ENCODE measurements at regions not wholly inside any gene's neighbourhood (a gene's known extent, or its start where the extent isn't known, plus 50 kb on each side); places are given as distances from the start of the nearest gene placed in this dataset.

- Histone ChIP-seq H2AFZ (ENCODE audit: insufficient read depth, low read depth, low read length, poor library complexity, severe bottlenecking) (no peak overlapping the region), H3K79me2 (ENCODE audit: insufficient read depth, low read length) (no peaks in the 10 kb centered on the region), H3K9ac (ENCODE audit: insufficient read depth, low read length, poor library complexity, severe bottlenecking) (no peak overlapping the region), H3K27me3 (ENCODE audit: control insufficient read depth in 2 of 2, insufficient read depth in 2 of 2, low read length in 2 of 2) (no peaks in the 10 kb centered on the region), H3K9me3 (replicated peaks in 1 of 2; ENCODE audit: control insufficient read depth in 1 of 2, insufficient read depth in 1 of 2, low read length in 2 of 2) (no peaks in the 10 kb centered on the region), H3K4me2 (replicated peaks; ENCODE audit: extremely low read depth, low read length, poor library complexity, severe bottlenecking) (no peak overlapping the region), H3K4me1 (ENCODE audit: control insufficient read depth in 1 of 2, insufficient read depth in 2 of 2, low read length in 2 of 2) (no peaks in the 10 kb centered on the region), H3K27ac (ENCODE audit: low read depth in 1 of 2, low read length in 2 of 2) (no peak overlapping the region), H3K4me3 (replicated peaks in 1 of 3; ENCODE audit: low read depth in 2 of 3, low read length in 3 of 3) (no peak overlapping the region), H3K36me3 (replicated peaks in 1 of 2; ENCODE audit: control insufficient read depth in 1 of 2, insufficient read depth in 2 of 2, low read length in 2 of 2) (no peaks in the 10 kb centered on the region), H4K20me1 (ENCODE audit: insufficient read depth, low read length) (no peaks in the 10 kb centered on the region)
- intact Hi-C loops (cut with micrococcal nuclease) = no loop called here
- no peak for DNase-seq
- no peaks in the 10 kb centered on the region for H3K9me3 Mint-ChIP-seq
- no peaks in the 10 kb centered on the region for H3K27me3 Mint-ChIP-seq (ENCODE audit: low read depth in 3 of 3)
- no peak for TF ChIP-seq CTCF (IDR thresholded peaks at IDR 0.05)
- H3K4me3 Mint-ChIP-seq = no peak overlapping the region
- no peak overlapping the region for H3K27ac Mint-ChIP-seq
- WGBS (ENCODE audit: insufficient coverage) = 92% methylated on average over 4 of the region's 6 CpGs
- H3K4me1 Mint-ChIP-seq = no peaks in the 10 kb centered on the region
- H3K36me3 Mint-ChIP-seq = no peaks in the 10 kb centered on the region
Observed at GRCh38 chr7:152909280-152909679, 149.7 kb downstream of the ACTR3B start.

DNA sequence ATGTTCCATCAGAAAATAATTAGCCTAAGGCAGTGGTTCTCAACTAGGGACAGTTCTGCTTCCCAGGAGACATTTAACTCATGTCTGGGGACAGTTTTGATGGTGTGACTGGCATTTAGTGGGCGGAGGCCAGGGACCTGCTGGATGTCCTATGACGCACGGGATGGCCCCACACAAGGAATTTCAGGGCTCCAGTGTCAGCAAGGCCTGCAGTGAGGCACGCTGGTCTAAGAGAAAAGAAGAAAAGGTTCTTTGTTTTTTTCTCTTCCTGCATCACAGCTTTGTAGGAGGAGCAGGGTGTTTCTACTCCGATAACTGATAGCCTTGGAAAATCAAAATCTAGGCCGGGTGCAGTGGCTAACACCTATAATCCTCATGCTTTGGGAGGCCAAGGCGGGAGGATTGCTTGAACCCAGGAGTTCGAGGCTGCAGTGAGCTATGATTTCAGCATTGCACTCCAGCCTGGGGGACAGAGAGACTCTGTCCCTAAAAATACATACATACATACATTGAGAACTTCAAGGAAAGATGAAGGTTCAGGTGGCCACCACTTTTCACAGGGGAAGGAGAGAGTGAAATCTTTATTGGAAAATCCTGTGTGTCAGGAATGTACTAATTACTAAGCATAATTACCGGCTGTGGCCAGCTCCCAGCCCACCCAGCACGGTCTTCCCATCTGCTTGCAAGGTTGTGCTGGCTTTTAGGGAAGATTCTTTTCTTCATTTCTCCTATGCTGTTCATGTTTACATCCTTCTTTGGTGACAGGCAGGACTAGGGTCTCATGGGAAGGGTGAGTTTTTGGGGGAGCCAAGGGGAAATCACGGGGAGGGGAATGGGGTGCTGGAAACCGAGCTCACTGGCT, 150.4 kb downstream of the ACTR3B start:
- H3K27ac Mint-ChIP-seq = no peak overlapping the region

More for the DNA sequence above, 150.4 kb downstream of the ACTR3B start:
- Histone ChIP-seq H3K9ac (ENCODE audit: insufficient read depth, low read length, poor library complexity, severe bottlenecking) (no peak overlapping the region), H2AFZ (ENCODE audit: insufficient read depth, low read depth, low read length, poor library complexity, severe bottlenecking) (no peak overlapping the region), H3K4me2 (replicated peaks; ENCODE audit: extremely low read depth, low read length, poor library complexity, severe bottlenecking) (no peak overlapping the region), H3K4me1 (ENCODE audit: control insufficient read depth in 1 of 2, insufficient read depth in 2 of 2, low read length in 2 of 2) (no peaks in the 10 kb centered on the region), H4K20me1 (ENCODE audit: insufficient read depth, low read length) (no peaks in the 10 kb centered on the region), H3K79me2 (ENCODE audit: insufficient read depth, low read length) (no peaks in the 10 kb centered on the region), H3K27me3 (ENCODE audit: control insufficient read depth in 2 of 2, insufficient read depth in 2 of 2, low read length in 2 of 2) (no peaks in the 10 kb centered on the region), H3K4me3 (replicated peaks in 1 of 3; ENCODE audit: low read depth in 2 of 3, low read length in 3 of 3) (no peak overlapping the region), H3K9me3 (replicated peaks in 1 of 2; ENCODE audit: control insufficient read depth in 1 of 2, insufficient read depth in 1 of 2, low read length in 2 of 2) (no peaks in the 10 kb centered on the region), H3K27ac (ENCODE audit: low read depth in 1 of 2, low read length in 2 of 2) (no peak overlapping the region), H3K36me3 (replicated peaks in 1 of 2; ENCODE audit: control insufficient read depth in 1 of 2, insufficient read depth in 2 of 2, low read length in 2 of 2) (no peaks in the 10 kb centered on the region)
- intact Hi-C loops (cut with micrococcal nuclease) = no loop called here
- 95% methylated on average over 8 of the region's 12 CpGs for WGBS (ENCODE audit: insufficient coverage)
- Mint-ChIP-seq H3K4me3 (no peak overlapping the region), H3K27me3 (ENCODE audit: low read depth in 3 of 3) (no peaks in the 10 kb centered on the region), H3K4me1 (no peaks in the 10 kb centered on the region), H3K9me3 (no peaks in the 10 kb centered on the region), H3K36me3 (no peaks in the 10 kb centered on the region)
- TF ChIP-seq CTCF (IDR thresholded peaks at IDR 0.05) = no peak
- no peak for DNase-seq

Measured in CD14-positive monocyte (primary cell).